BE2C (cell line): ENCODE measurements at regions not wholly inside any gene's neighbourhood (a gene's known extent, or its start where the extent isn't known, plus 50 kb on each side); places are given as distances from the start of the nearest gene placed in this dataset.

Experiments
- DNase-seq: peaks from one replicate; pipeline ENCODE4 v3.0.0-alpha.2; 2020
- H3K27me3 ChIP-seq: fragments of 250-450 bp; sonication (Bioruptor Pico); 2 replicates; pipeline ENCODE4 v1.5.1; 2020; ENCODE audit warnings: mild to moderate bottlenecking
- H3K36me3 ChIP-seq: fragments of 250-450 bp; sonication (Bioruptor Pico); 2 replicates; pipeline ENCODE4 v1.5.1; 2020; ENCODE audit warnings: mild to moderate bottlenecking
- H3K4me1 ChIP-seq: fragments of 250-450 bp; sonication (Bioruptor Pico); 2 replicates; pipeline ENCODE4 v1.5.1; 2020
- H3K4me3 ChIP-seq: 2 replicates; pipeline ENCODE4 v1.5.1; 2011; ENCODE audit warnings: low read depth, low read length
- H3K9me3 ChIP-seq: fragments of 250-450 bp; sonication (Bioruptor Pico); 2 replicates; pipeline ENCODE4 v1.5.1; 2020
- CTCF ChIP-seq: IDR thresholded peaks from 2 replicates; pipeline ENCODE4 v1.5.1; 2012; ENCODE audit warnings: mild to moderate bottlenecking, low read depth, low read length

- no peak for TF ChIP-seq CTCF
- H3K4me1 ChIP-seq, result peaks cover 10% of the 10 kb centered on the region
- no peaks in the 10 kb centered on the region for H3K36me3 ChIP-seq
- no peaks in the 10 kb centered on the region for H3K27me3 ChIP-seq
- H3K9me3 ChIP-seq, result no peaks in the 10 kb centered on the region
- peak; percentile 44 for DNase-seq
- no peak overlapping the region for H3K4me3 ChIP-seq
Measured at GRCh38 chr6:44035621-44036020, 91.6 kb downstream of the MRPL14 start.

GRCh38 chr6:44034931-44035345 is 92.3 kb downstream of the MRPL14 start:
- H3K4me1 ChIP-seq, result peaks cover 10% of the 10 kb centered on the region
- no peaks in the 10 kb centered on the region for H3K27me3 ChIP-seq
- DNase-seq, result no peak
- TF ChIP-seq CTCF, result no peak
- H3K9me3 ChIP-seq, result no peaks in the 10 kb centered on the region
- H3K4me3 ChIP-seq, result no peak overlapping the region
- H3K36me3 ChIP-seq, result no peaks in the 10 kb centered on the region

GRCh38 chr6:44034391-44034861 is 92.8 kb downstream of the MRPL14 start:
- Histone ChIP-seq H3K4me3 (no peak overlapping the region), H3K27me3 (no peaks in the 10 kb centered on the region), H3K9me3 (no peaks in the 10 kb centered on the region), H3K36me3 (no peaks in the 10 kb centered on the region), H3K4me1 (peaks cover 10% of the 10 kb centered on the region)
- no peak for TF ChIP-seq CTCF
- no peak for DNase-seq

DNA sequence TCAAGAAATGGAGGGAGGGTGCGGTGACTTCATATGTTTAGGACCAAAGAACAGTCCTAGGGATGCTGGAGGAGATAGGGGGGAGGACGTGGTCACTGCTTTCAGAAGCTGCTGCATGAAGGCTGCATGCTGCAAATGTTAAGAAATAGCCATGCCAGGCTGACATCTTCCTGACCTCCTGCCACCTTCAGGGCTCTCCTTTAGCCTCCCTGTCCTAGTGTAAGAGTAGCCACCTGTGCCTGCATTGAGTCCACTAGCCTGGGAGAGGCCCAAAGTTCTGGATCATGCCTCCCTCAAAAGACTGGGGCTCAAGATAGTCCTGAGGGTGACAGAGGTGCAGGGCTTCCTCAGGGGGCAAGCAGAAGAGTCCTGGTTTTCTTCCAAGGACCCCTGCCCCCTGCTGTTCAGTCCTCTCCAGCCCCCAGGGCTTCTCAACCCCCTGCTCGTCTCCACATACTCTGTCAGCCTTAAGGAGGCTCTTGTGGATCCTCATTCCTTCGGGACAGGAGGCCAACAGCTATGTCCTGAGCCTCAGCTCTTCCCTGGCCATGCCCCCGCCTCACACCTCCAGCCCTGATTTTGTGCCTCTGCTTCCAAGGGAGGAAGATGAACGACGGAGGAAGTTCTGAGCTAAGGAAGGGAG is 96.3 kb downstream of the MRPL14 start:
- DNase-seq, result no peak

DNA sequence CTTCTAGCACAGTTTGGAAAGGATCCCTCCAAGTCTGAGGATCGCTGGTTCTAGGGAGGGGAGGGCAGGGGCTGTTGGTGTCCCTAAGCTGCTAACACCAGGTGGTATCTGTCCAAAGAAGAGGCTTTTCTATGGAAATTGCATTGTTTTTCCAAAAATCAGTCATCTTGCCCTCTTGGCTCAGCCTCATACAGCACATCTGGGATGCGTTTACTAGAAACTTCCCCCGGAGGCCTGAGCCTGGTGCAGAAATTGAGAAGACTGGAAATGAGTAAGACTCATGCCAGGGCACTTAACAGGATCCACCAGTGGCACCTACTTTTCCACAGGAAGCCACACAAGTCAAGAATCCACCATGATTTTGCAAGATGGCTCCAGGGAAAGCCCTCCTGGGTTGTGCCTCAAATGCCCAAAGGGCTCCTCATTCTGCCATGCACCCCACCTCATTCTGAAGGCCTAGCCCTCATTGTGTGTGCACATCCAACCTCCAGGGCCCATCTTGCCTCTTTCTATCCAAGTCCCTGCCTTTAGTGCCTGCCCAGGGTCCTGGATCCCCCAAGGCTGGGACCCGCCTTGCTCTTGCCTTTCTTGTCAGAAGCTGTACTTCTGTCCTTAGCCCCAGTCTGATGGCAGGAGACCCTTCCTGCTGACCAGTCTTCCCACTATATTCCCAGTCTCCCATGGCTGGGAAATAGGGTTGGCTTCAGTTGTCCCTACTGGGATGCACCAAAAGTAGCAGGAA is 97.6 kb downstream of the MRPL14 start:
- H3K4me3 ChIP-seq, result no peak overlapping the region
- H3K27me3 ChIP-seq, result no peaks in the 10 kb centered on the region
- no peak for DNase-seq
- no peak for TF ChIP-seq CTCF
- no peaks in the 10 kb centered on the region for H3K36me3 ChIP-seq
- no peaks in the 10 kb centered on the region for H3K9me3 ChIP-seq
- peaks cover 12% of the 10 kb centered on the region for H3K4me1 ChIP-seq

More for the DNA sequence above, 96.3 kb downstream of the MRPL14 start:
- H3K4me1 ChIP-seq, result peaks cover 18% of the 10 kb centered on the region
- no peaks in the 10 kb centered on the region for H3K27me3 ChIP-seq
- no peaks in the 10 kb centered on the region for H3K36me3 ChIP-seq
- no peaks in the 10 kb centered on the region for H3K9me3 ChIP-seq
- no peak for TF ChIP-seq CTCF
- H3K4me3 ChIP-seq, result no peak overlapping the region

GRCh38 chr6:44028789-44029310 is 98.4 kb downstream of the MRPL14 start:
- peak; percentile 43 for TF ChIP-seq CTCF
- H3K4me1 ChIP-seq, result peaks cover 19% of the 10 kb centered on the region
- no peaks in the 10 kb centered on the region for H3K36me3 ChIP-seq
- H3K27me3 ChIP-seq, result no peaks in the 10 kb centered on the region
- no peaks in the 10 kb centered on the region for H3K9me3 ChIP-seq
- no peak overlapping the region for H3K4me3 ChIP-seq
- no peak for DNase-seq
